ENCODE measurements at regions not wholly inside any gene's neighbourhood (a gene's known extent, or its start where the extent isn't known, plus 50 kb on each side); places are given as distances from the start of the nearest gene placed in this dataset.

GRCh38 chr5:93331863-93332262 lies 249.2 kb downstream of the NR2F1-AS1 start:
- TF ChIP-seq TAF1 (IDR thresholded peaks at IDR 0.05; ENCODE audit: low read depth) (no peak), CTCF (IDR thresholded peaks at IDR 0.05; ENCODE audit: poor library complexity, severe bottlenecking) (no peak), EZH2 (IDR thresholded peaks at IDR 0.05; ENCODE audit: borderline replicate concordance, insufficient read depth, low read length, poor library complexity, severe bottlenecking) (no peak), SMC3 (conservative IDR thresholded peaks at IDR 0.05; ENCODE audit: poor library complexity) (no peak)
